GM23338 (cell line): ENCODE measurements at regions not wholly inside any gene's neighbourhood (a gene's known extent, or its start where the extent isn't known, plus 50 kb on each side); places are given as distances from the start of the nearest gene placed in this dataset.

ENCODE experiments used
- CTCF ChIP-seq, 2 experiments: fragments of 200-600 bp in 1 of 2; sonication (generic) in 1 of 2; conservative IDR thresholded peaks; 2 replicates each; pipeline versions ENCODE4 v1.5.1 to v1.6.1; 2016 to 2017; ENCODE audit warnings: antibody characterized with exemption in 2 of 2, low read depth in 2 of 2, mild to moderate bottlenecking in 2 of 2, moderate library complexity in 1 of 2
- EZH2phosphoT487 ChIP-seq: fragments of 200-600 bp; sonication (generic); IDR thresholded peaks from one replicate; pipeline ENCODE4 v1.8.1; 2018; ENCODE audit warnings: antibody characterized with exemption; ENCODE audit not compliant: unreplicated experiment
- POLR2AphosphoS5 ChIP-seq: IDR thresholded peaks from 2 replicates; pipeline ENCODE4 v1.6.1; 2016; ENCODE audit warnings: antibody characterized with exemption, low read depth
- REST ChIP-seq: IDR thresholded peaks from one replicate; pipeline ENCODE4 v1.6.1; 2018; ENCODE audit warnings: antibody characterized with exemption; ENCODE audit not compliant: unreplicated experiment

- TF ChIP-seq CTCF (conservative IDR thresholded peaks at IDR 0.05; ENCODE audit: low read depth in 2 of 2) (no peak), EZH2phosphoT487 (no peak), REST (no peak), POLR2AphosphoS5 (no peak)
Observed at GRCh38 chr5:82493221-82493620, 215.1 kb upstream of the RPS23 start.
